DND-41 (cell line): ENCODE measurements at regions not wholly inside any gene's neighbourhood (a gene's known extent, or its start where the extent isn't known, plus 50 kb on each side); places are given as distances from the start of the nearest gene placed in this dataset.
"Not testable (repeated sequence)": the region's sequence is repeated elsewhere in the genome, so short reads cannot be mapped to it uniquely, and the experiment has no call there.

Experiments
- CTCF ChIP-seq: IDR thresholded peaks from 2 replicates; pipeline ENCODE4 v1.5.1; 2012; ENCODE audit warnings: borderline replicate concordance, low read length, moderate library complexity, mild to moderate bottlenecking; ENCODE audit not compliant: poor library complexity, severe bottlenecking; ENCODE audit errors: extremely low read depth
- EZH2 ChIP-seq: IDR thresholded peaks from 3 replicates; pipeline ENCODE4 v1.6.1; 2012; ENCODE audit warnings: borderline replicate concordance, low read depth, mild to moderate bottlenecking, moderate library complexity, low read length, inconsistent platforms; ENCODE audit not compliant: severe bottlenecking

- TF ChIP-seq CTCF = peak; percentile 53
- not testable (repeated sequence) for TF ChIP-seq EZH2
Measured at GRCh38 chr4:9659678-9660077, 121.8 kb upstream of the DRD5 start.
